HEK293 (cell line): ENCODE measurements at regions not wholly inside any gene's neighbourhood (a gene's known extent, or its start where the extent isn't known, plus 50 kb on each side); places are given as distances from the start of the nearest gene placed in this dataset.

Experiments
- ZNF48 ChIP-seq: fragments of 450-650 bp; formaldehyde crosslinking; IDR thresholded peaks from 2 replicates; pipeline ENCODE4 v1.5.1; 2016; ENCODE audit warnings: missing biosample characterization, missing genetic modification characterization
- TF ChIP-seq, protein P1 (sequence below): fragments of 450-650 bp; formaldehyde crosslinking; IDR thresholded peaks from 2 replicates; pipeline ENCODE4 v1.5.1; 2016; ENCODE audit warnings: missing biosample characterization, missing genetic modification characterization
- TF ChIP-seq, protein P2 (sequence below): fragments of 450-650 bp; formaldehyde crosslinking; IDR thresholded peaks from 2 replicates; pipeline ENCODE4 v1.5.1; 2016; ENCODE audit warnings: missing biosample characterization, missing genetic modification characterization

DNA sequence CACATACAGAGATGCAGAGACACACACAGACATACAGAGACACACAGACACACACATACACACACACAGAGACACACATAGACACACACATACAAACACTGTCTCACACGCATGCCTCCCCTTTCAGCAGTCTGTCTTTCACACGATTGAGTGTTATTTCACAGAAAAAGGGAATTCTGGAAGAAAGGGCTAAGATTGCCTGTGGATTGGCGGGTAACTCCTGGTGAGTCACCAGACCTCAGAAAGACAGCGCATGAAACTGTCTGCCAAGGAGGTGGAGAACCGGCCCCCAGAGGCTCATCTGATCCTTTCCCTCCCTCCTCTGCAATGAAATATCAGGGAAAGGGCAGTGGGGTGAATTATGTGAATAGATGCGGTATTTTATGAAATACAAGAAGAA lies 127.2 kb upstream of the GSC start:
- TF ChIP-seq, protein P1, sequence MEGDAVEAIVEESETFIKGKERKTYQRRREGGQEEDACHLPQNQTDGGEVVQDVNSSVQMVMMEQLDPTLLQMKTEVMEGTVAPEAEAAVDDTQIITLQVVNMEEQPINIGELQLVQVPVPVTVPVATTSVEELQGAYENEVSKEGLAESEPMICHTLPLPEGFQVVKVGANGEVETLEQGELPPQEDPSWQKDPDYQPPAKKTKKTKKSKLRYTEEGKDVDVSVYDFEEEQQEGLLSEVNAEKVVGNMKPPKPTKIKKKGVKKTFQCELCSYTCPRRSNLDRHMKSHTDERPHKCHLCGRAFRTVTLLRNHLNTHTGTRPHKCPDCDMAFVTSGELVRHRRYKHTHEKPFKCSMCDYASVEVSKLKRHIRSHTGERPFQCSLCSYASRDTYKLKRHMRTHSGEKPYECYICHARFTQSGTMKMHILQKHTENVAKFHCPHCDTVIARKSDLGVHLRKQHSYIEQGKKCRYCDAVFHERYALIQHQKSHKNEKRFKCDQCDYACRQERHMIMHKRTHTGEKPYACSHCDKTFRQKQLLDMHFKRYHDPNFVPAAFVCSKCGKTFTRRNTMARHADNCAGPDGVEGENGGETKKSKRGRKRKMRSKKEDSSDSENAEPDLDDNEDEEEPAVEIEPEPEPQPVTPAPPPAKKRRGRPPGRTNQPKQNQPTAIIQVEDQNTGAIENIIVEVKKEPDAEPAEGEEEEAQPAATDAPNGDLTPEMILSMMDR (tag by site-specific recombination): no peak
- TF ChIP-seq, protein P2, sequence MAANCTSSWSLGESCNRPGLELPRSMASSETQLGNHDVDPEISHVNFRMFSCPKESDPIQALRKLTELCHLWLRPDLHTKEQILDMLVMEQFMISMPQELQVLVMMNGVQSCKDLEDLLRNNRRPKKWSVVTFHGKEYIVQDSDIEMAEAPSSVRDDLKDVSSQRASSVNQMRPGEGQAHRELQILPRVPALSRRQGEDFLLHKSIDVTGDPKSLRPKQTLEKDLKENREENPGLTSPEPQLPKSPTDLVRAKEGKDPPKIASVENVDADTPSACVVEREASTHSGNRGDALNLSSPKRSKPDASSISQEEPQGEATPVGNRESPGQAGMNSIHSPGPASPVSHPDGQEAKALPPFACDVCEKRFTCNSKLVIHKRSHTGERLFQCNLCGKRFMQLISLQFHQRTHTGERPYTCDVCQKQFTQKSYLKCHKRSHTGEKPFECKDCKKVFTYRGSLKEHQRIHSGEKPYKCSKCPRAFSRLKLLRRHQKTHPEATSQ (tag by site-specific recombination): no peak
- no peak for TF ChIP-seq ZNF48 (tag by site-specific recombination)
